DND-41 (cell line): ENCODE measurements at regions not wholly inside any gene's neighbourhood (a gene's known extent, or its start where the extent isn't known, plus 50 kb on each side); places are given as distances from the start of the nearest gene placed in this dataset.

ENCODE experiments used
- CTCF ChIP-seq: IDR thresholded peaks from 2 replicates; pipeline ENCODE4 v1.5.1; 2012; ENCODE audit warnings: borderline replicate concordance, low read length, moderate library complexity, mild to moderate bottlenecking; ENCODE audit not compliant: poor library complexity, severe bottlenecking; ENCODE audit errors: extremely low read depth
- EZH2 ChIP-seq: IDR thresholded peaks from 3 replicates; pipeline ENCODE4 v1.6.1; 2012; ENCODE audit warnings: borderline replicate concordance, low read depth, mild to moderate bottlenecking, moderate library complexity, low read length, inconsistent platforms; ENCODE audit not compliant: severe bottlenecking

DNA sequence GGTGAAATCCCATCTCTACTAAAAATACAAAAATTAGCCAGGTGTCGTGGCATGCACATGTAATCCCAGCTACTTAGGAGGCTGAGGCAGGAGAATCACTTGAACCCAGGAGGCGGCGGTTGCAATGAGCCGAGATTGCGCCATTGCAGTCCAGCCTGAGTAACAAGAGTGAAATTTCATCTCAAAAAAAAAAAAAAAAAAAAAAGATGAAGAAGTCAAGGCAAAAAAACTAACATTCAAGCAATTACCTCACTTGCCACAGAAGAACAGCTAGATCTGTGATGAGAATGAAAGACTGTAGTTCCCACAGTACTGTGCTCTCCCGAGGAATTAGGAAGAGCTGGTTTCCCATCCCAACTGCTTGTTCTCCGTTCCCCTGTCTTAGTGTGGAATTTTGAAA is 144.7 kb upstream of the ECI2 start:
- TF ChIP-seq EZH2 (no peak), CTCF (no peak)
